K562 (cell line): ENCODE measurements at regions not wholly inside any gene's neighbourhood (a gene's known extent, or its start where the extent isn't known, plus 50 kb on each side); places are given as distances from the start of the nearest gene placed in this dataset.

ENCODE experiments used
- ATAC-seq: fragments of 200-7000 bp; cut with Tn5 transposase; 3 replicates; pipeline ENCODE4 v1.9.1; 2020; ENCODE audit warnings: moderate library complexity
- BruUV-seq: library from RNA; stranded (reverse); fragments of 400-500 nt; replicated peaks from 2 replicates; lab custom pipeline; 2021; lab: Mats Ljungman, UMichigan
- CTCF ChIA-PET: fragments of 300-600 bp; formaldehyde crosslinking; extraction: SDS; loops from one replicate; lab custom pipeline; 2021; ENCODE audit warnings: low intra/inter-chr PET ratio; lab: Yijun Ruan, JAX
- POLR2A ChIA-PET: fragments of 300-600, 350-650 bp; sonication (Branson Sonifier 250); formaldehyde crosslinking; extraction: SDS; loops from one replicate; lab custom pipeline; 2021; ENCODE audit warnings: antibody characterized with exemption, inconsistent platforms; lab: Yijun Ruan, JAX
- DNase-seq, 4 experiments: peaks; one replicate each; pipeline versions ENCODE4 v3.0.0 to v3.0.0-alpha.2; 2011 to 2018; ENCODE audit warnings: low spot score in 3 of 4, mixed read lengths in 3 of 4; ENCODE audit errors: extremely low read depth in 1 of 4
- FAIRE-seq: peaks from 2 replicates; lab custom pipeline; 2011; peaks lifted over from hg19 to GRCh38; lab: Jason Lieb, UNC
- H2AFZ ChIP-seq: 2 replicates; pipeline ENCODE4 v1.6.0; 2011; ENCODE audit warnings: low read depth, low read length, control low read depth, inconsistent platforms
- H3K27ac ChIP-seq: fragments of 200-600 bp; 3 replicates; pipeline ENCODE4 v1.8.0; 2011; ENCODE audit warnings: low read depth, mild to moderate bottlenecking, control low read depth, inconsistent platforms, low read length, moderate library complexity, mixed read lengths; ENCODE audit errors: extremely low read depth
- H3K27me3 ChIP-seq, 2 experiments: fragments of 300-600 bp in 1 of 2; 2 replicates in 1 of 2; 3 replicates in 1 of 2; pipeline versions ENCODE4 v1.6.0 to v1.8.0; 2011; ENCODE audit warnings: inconsistent platforms in 2 of 2, low read length in 2 of 2, mild to moderate bottlenecking in 1 of 2, mixed read lengths in 1 of 2, moderate library complexity in 1 of 2; ENCODE audit not compliant: control insufficient read depth in 2 of 2, insufficient read depth in 2 of 2
- H3K36me3 ChIP-seq: fragments of 300-600 bp; 3 replicates; pipeline ENCODE4 v1.8.0; 2011; ENCODE audit warnings: mild to moderate bottlenecking, low read length, inconsistent platforms; ENCODE audit not compliant: control insufficient read depth, insufficient read depth
- H3K4me1 ChIP-seq, 2 experiments: fragments of 200-600 bp in 1 of 2; replicated peaks in 1 of 2; 2 replicates in 1 of 2; 3 replicates in 1 of 2; pipeline versions ENCODE4 v1.5.1 to v1.8.0; 2011; ENCODE audit warnings: inconsistent platforms in 2 of 2, low read length in 2 of 2, mild to moderate bottlenecking in 1 of 2, mixed read lengths in 1 of 2, moderate library complexity in 1 of 2; ENCODE audit not compliant: control insufficient read depth in 2 of 2, insufficient read depth in 2 of 2
- H3K4me2 ChIP-seq: 2 replicates; pipeline ENCODE4 v1.6.1; 2011; ENCODE audit warnings: low read length, control low read depth, inconsistent platforms, mixed read lengths; ENCODE audit not compliant: insufficient read depth
- H3K4me3 ChIP-seq: fragments of 200-600 bp; sonication (generic), shearing (Covaris generic); 2 replicates; pipeline ENCODE4 v1.5.1; 2016; ENCODE audit warnings: control low read depth, inconsistent platforms
- H3K79me2 ChIP-seq: fragments of 200-600 bp; 3 replicates; pipeline ENCODE4 v1.8.0; 2011; ENCODE audit warnings: low read length, inconsistent platforms; ENCODE audit not compliant: control insufficient read depth, insufficient read depth
- H3K9ac ChIP-seq, 2 experiments: 2 replicates each; pipeline versions ENCODE4 v1.6.0 to v1.6.1; 2011; ENCODE audit warnings: low read depth in 2 of 2, low read length in 2 of 2, control low read depth in 1 of 2, inconsistent platforms in 1 of 2, mild to moderate bottlenecking in 1 of 2, mixed read lengths in 1 of 2; ENCODE audit not compliant: insufficient read depth in 1 of 2
- H3K9me1 ChIP-seq: one replicate; pipeline ENCODE4 v1.6.0; 2011; ENCODE audit warnings: inconsistent platforms, mild to moderate bottlenecking, low read length, moderate library complexity; ENCODE audit not compliant: control insufficient read depth, insufficient read depth
- H3K9me3 ChIP-seq: replicated peaks from 2 replicates; pipeline ENCODE4 v1.5.1; 2011; ENCODE audit warnings: low read depth, low read length, inconsistent platforms; ENCODE audit not compliant: control insufficient read depth, insufficient read depth
- H4K20me1 ChIP-seq: replicated peaks from 2 replicates; pipeline ENCODE4 v1.6.1; 2011; ENCODE audit warnings: low read length, inconsistent platforms, mixed read lengths; ENCODE audit not compliant: control insufficient read depth, insufficient read depth
- ESRRB ChIP-seq: fragments of 250-450 bp; sonication (Bioruptor Pico); IDR thresholded peaks from 2 replicates; pipeline ENCODE4 v1.5.0; 2020; ENCODE audit warnings: mild to moderate bottlenecking, moderate library complexity, borderline replicate concordance
- FOS ChIP-seq: IDR thresholded peaks from 3 replicates; pipeline ENCODE4 v1.6.1; 2011; ENCODE audit not compliant: insufficient read length; ENCODE audit errors: extremely low read depth
- KDM5B ChIP-seq: fragments of 200-600 bp; sonication (generic); IDR thresholded peaks from 2 replicates; pipeline ENCODE4 v1.6.1; 2012; ENCODE audit warnings: low read depth, mild to moderate bottlenecking, moderate library complexity, low read length, control low read depth, inconsistent platforms; ENCODE audit not compliant: insufficient replicate concordance
- NR2F6 ChIP-seq: fragments of 450-650 bp; formaldehyde crosslinking; IDR thresholded peaks from 2 replicates; pipeline ENCODE4 v1.4.0; 2020; ENCODE audit warnings: mild to moderate bottlenecking
- PHTF2 ChIP-seq: fragments of 250-450 bp; sonication (Bioruptor Pico); IDR thresholded peaks from 2 replicates; pipeline ENCODE4 v1.5.0; 2021; ENCODE audit warnings: mild to moderate bottlenecking
- POU5F1 ChIP-seq: fragments of 150-350 bp; IDR thresholded peaks from 2 replicates; pipeline ENCODE4 v1.6.1; 2014; ENCODE audit warnings: borderline replicate concordance, low read length, low read depth, mild to moderate bottlenecking; ENCODE audit not compliant: partially characterized antibody
- RBM14 ChIP-seq: fragments of 200-400 bp; formaldehyde crosslinking; IDR thresholded peaks from 2 replicates; pipeline ENCODE4 v1.6.1; 2018; ENCODE audit warnings: low read depth, mild to moderate bottlenecking, low read length, moderate library complexity, borderline replicate concordance; ENCODE audit not compliant: insufficient read depth
- SLC30A9 ChIP-seq: fragments of 250-450 bp; sonication (Bioruptor Pico); IDR thresholded peaks from 2 replicates; pipeline ENCODE4 v1.8.0; 2022; ENCODE audit warnings: mild to moderate bottlenecking, moderate library complexity
- ZEB2 ChIP-seq: fragments of 450-650 bp; IDR thresholded peaks from 2 replicates; pipeline ENCODE4 v1.6.1; 2016
- ZNF408 ChIP-seq: fragments of 250-450 bp; sonication (Bioruptor Pico); IDR thresholded peaks from 2 replicates; pipeline ENCODE4 v1.4.0; 2020; ENCODE audit warnings: low read depth, mild to moderate bottlenecking, moderate library complexity
- ZNF766 ChIP-seq: fragments of 200-800 bp; sonication (Bioruptor generic); conservative IDR thresholded peaks from 2 replicates; pipeline ENCODE4 v1.6.1; 2016; ENCODE audit warnings: missing genetic modification characterization, missing compliant biosample characterization
- ZNF778 ChIP-seq: fragments of 450-650 bp; formaldehyde crosslinking; IDR thresholded peaks from 2 replicates; pipeline ENCODE4 v1.4.0; 2020; ENCODE audit warnings: mild to moderate bottlenecking, moderate library complexity
- WGBS: fragments of 100-300 bp; shearing (Covaris generic); methylation state at CpG from one replicate; pipeline ENCODE4 v1.1.6; 2016; ENCODE audit warnings: low coverage, mixed read lengths; ENCODE audit not compliant: insufficient coverage; ENCODE audit errors: missing lambda C conversion rate; 5-methylcytosine and 5-hydroxymethylcytosine counted together
- in situ Hi-C: fragments of 300-500 bp; cut with MboI; formaldehyde crosslinking; loops from 4 replicates; pipeline ENCODE4 v1.15.0; 2018; ENCODE audit warnings: inconsistent platforms, mixed read lengths
- intact Hi-C: fragments of 100-400 bp; cut with micrococcal nuclease; formaldehyde crosslinking; loops from 2 replicates; pipeline ENCODE4 v1.14.2; 2022
- TF ChIP-seq, protein P1 (sequence below): fragments of 150-350 bp; conservative IDR thresholded peaks from 2 replicates; pipeline ENCODE4 v1.6.1; 2014; ENCODE audit warnings: low read length
- TF ChIP-seq, protein P2 (sequence below): fragments of 200-400 bp; formaldehyde crosslinking; IDR thresholded peaks from 2 replicates; pipeline ENCODE4 v1.6.1; 2017; ENCODE audit warnings: mild to moderate bottlenecking, low read depth, low read length, moderate library complexity
- TF ChIP-seq, protein P3 (sequence below): sonication (generic); IDR thresholded peaks from 2 replicates; pipeline ENCODE4 v1.6.1; 2016
- TF ChIP-seq, protein P4 (sequence below): fragments of 250-450 bp; sonication (Bioruptor Pico); IDR thresholded peaks from 2 replicates; pipeline ENCODE4 v1.8.0; 2021; ENCODE audit warnings: moderate library complexity, mild to moderate bottlenecking, inconsistent platforms
- TF ChIP-seq, protein P5 (sequence below): fragments of 450-650 bp; formaldehyde crosslinking; IDR thresholded peaks from 2 replicates; pipeline ENCODE4 v1.4.0; 2022; ENCODE audit warnings: mild to moderate bottlenecking, moderate library complexity

DNA sequence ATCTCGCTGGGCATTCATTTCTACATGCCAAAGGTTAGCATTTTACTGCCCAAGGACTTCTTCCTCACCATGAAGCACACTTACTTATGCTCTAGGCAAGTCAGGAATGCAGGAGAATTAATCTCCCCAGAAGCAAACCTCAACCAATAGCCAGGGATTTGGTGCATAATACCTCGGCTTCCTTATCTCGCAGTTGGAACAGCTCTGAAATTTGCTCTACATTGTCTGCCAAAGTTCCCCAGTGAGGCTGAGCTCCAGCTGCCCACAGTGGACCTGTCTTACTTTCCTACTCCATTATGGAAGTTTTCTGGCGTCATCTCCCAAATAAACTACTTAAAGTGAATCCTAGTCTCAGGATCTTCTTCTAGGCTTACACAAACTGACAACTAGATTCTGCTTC, 57.6 kb upstream of the PPM1J start:
- Histone ChIP-seq H3K4me2 (no peak overlapping the region), H4K20me1 (no peaks in the 10 kb centered on the region), H3K9me3 (no peaks in the 10 kb centered on the region), H3K79me2 (no peaks in the 10 kb centered on the region), H3K36me3 (no peaks in the 10 kb centered on the region), H2AFZ (no peak overlapping the region), H3K27ac (no peak overlapping the region), H3K4me3 (no peak overlapping the region), H3K9ac (no peak overlapping the region), H3K4me1 (no peaks in the 10 kb centered on the region; a peak in 2 of 5 replicates), H3K9me1 (no peaks in the 10 kb centered on the region), H3K27me3 (peaks cover 23 to 36% of the 10 kb centered on the region in 2 experiments)
- intact Hi-C loops (no loop called here), in situ Hi-C loops (no loop called here)
- peak; percentile 29 for FAIRE-seq
- POLR2A ChIA-PET = no interaction called here
- under 1% methylated on average over 4 of the region's 4 CpGs for WGBS
- ATAC-seq = no peak
- no peak for DNase-seq
- CTCF ChIA-PET = no interaction called here
- BruUV-seq = no TSS peak
- no peak for TF ChIP-seq FOS
- TF ChIP-seq ZNF766 (CRISPR knock-in tag) = no peak
- no peak for TF ChIP-seq SLC30A9 (CRISPR knock-in tag)
- TF ChIP-seq POU5F1 = no peak
- TF ChIP-seq, protein P1, sequence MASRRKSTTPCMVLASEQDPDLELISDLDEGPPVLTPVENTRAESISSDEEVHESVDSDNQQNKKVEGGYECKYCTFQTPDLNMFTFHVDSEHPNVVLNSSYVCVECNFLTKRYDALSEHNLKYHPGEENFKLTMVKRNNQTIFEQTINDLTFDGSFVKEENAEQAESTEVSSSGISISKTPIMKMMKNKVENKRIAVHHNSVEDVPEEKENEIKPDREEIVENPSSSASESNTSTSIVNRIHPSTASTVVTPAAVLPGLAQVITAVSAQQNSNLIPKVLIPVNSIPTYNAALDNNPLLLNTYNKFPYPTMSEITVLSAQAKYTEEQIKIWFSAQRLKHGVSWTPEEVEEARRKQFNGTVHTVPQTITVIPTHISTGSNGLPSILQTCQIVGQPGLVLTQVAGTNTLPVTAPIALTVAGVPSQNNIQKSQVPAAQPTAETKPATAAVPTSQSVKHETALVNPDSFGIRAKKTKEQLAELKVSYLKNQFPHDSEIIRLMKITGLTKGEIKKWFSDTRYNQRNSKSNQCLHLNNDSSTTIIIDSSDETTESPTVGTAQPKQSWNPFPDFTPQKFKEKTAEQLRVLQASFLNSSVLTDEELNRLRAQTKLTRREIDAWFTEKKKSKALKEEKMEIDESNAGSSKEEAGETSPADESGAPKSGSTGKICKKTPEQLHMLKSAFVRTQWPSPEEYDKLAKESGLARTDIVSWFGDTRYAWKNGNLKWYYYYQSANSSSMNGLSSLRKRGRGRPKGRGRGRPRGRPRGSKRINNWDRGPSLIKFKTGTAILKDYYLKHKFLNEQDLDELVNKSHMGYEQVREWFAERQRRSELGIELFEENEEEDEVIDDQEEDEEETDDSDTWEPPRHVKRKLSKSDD = no peak
- TF ChIP-seq ESRRB (CRISPR knock-in tag) = no peak
- no peak for TF ChIP-seq ZNF408 (CRISPR knock-in tag)
- no peak for TF ChIP-seq NR2F6 (CRISPR knock-in tag)
- TF ChIP-seq RBM14 = no peak
- TF ChIP-seq, protein P2, sequence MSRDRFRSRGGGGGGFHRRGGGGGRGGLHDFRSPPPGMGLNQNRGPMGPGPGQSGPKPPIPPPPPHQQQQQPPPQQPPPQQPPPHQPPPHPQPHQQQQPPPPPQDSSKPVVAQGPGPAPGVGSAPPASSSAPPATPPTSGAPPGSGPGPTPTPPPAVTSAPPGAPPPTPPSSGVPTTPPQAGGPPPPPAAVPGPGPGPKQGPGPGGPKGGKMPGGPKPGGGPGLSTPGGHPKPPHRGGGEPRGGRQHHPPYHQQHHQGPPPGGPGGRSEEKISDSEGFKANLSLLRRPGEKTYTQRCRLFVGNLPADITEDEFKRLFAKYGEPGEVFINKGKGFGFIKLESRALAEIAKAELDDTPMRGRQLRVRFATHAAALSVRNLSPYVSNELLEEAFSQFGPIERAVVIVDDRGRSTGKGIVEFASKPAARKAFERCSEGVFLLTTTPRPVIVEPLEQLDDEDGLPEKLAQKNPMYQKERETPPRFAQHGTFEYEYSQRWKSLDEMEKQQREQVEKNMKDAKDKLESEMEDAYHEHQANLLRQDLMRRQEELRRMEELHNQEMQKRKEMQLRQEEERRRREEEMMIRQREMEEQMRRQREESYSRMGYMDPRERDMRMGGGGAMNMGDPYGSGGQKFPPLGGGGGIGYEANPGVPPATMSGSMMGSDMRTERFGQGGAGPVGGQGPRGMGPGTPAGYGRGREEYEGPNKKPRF = no peak
- no peak for TF ChIP-seq ZNF778 (CRISPR knock-in tag)
- TF ChIP-seq KDM5B = no peak
- TF ChIP-seq, protein P3, sequence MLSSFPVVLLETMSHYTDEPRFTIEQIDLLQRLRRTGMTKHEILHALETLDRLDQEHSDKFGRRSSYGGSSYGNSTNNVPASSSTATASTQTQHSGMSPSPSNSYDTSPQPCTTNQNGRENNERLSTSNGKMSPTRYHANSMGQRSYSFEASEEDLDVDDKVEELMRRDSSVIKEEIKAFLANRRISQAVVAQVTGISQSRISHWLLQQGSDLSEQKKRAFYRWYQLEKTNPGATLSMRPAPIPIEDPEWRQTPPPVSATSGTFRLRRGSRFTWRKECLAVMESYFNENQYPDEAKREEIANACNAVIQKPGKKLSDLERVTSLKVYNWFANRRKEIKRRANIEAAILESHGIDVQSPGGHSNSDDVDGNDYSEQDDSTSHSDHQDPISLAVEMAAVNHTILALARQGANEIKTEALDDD = no peak
- no peak for TF ChIP-seq ZEB2
- no peak for TF ChIP-seq PHTF2 (CRISPR knock-in tag)
- TF ChIP-seq, protein P4, sequence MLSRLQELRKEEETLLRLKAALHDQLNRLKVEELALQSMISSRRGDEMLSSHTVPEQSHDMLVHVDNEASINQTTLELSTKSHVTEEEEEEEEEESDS (CRISPR knock-in tag) = no peak
- TF ChIP-seq, protein P5, sequence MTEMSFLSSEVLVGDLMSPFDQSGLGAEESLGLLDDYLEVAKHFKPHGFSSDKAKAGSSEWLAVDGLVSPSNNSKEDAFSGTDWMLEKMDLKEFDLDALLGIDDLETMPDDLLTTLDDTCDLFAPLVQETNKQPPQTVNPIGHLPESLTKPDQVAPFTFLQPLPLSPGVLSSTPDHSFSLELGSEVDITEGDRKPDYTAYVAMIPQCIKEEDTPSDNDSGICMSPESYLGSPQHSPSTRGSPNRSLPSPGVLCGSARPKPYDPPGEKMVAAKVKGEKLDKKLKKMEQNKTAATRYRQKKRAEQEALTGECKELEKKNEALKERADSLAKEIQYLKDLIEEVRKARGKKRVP (CRISPR knock-in tag) = no peak
